IPS-NIHi7 (cell line): ENCODE measurements at regions not wholly inside any gene's neighbourhood (a gene's known extent, or its start where the extent isn't known, plus 50 kb on each side); places are given as distances from the start of the nearest gene placed in this dataset.
"Not testable (repeated sequence)": the region's sequence is repeated elsewhere in the genome, so short reads cannot be mapped to it uniquely, and the experiment has no call there.

Experiments
- DNase-seq: peaks from one replicate; pipeline ENCODE4 v3.0.0; 2012; ENCODE audit warnings: mixed read lengths; ENCODE audit errors: extremely low spot score

GRCh38 chr2:34734042-34734441, 1134.9 kb upstream of the FAM98A start:
- no peak for DNase-seq

GRCh38 chr2:34731292-34731691, 1132.2 kb upstream of the FAM98A start:
- peak; percentile 9 for DNase-seq

DNA sequence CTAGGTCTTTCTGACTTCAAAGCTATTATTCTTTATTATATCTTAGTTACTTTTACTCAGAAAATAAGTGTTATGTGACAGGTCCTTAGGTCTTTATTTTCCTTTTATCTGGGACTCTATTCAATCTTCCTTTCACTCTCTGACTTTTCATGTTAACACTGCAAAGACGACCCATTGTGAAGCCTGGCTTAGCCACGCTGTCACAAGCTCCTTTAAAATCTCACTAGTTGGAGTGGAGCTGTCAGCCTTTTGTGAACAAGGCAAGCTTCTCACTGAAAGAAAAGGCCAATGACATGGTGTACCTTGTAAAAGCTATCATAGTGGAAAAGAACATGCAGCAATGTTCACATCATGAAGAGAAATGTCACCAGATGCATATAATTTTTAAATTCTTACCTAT, 1130.7 kb upstream of the FAM98A start:
- no peak for DNase-seq

DNA sequence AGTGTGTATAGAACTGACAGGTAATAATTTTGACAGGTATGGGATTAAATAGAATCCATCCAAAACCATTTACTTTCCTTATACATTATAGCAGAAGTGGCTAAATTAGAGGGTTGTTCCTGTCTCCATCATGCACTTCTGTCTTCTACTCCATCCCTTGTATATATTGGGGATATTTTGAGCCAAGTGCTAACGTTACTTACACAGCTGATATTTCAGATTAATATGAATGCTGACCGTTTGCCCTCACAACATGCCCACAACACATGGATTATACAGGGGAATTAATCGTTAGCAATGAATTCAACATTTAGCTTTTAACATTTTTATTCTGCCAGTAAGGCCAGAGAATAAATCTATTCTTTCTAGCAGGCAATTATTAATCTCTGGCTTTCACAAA, 1125.0 kb upstream of the FAM98A start:
- no peak for DNase-seq

- DNase-seq: no peak
These were observed 1124.6 kb upstream of the FAM98A start for GRCh38 chr2:34723683-34724082.

DNA sequence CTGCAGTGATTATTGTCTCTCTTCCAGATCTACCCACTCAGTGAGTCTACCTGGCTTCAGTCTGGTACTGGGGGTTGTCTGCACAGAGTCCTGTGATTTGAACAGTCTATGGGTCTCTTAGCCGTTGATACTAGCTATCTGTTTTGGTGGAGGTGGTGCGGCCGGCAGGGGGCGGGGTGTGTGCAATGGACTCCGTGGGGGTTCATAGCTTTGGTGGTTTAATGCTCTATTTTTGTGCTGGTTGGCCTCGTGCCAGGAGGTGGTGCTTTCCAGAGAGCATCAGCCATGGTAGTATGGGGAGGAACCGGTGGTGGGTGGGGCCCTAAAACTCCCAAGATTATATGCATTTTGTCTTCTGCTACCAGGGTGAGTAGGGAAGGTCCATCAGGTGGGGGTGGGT, 1120.1 kb upstream of the FAM98A start:
- no peak for DNase-seq

DNA sequence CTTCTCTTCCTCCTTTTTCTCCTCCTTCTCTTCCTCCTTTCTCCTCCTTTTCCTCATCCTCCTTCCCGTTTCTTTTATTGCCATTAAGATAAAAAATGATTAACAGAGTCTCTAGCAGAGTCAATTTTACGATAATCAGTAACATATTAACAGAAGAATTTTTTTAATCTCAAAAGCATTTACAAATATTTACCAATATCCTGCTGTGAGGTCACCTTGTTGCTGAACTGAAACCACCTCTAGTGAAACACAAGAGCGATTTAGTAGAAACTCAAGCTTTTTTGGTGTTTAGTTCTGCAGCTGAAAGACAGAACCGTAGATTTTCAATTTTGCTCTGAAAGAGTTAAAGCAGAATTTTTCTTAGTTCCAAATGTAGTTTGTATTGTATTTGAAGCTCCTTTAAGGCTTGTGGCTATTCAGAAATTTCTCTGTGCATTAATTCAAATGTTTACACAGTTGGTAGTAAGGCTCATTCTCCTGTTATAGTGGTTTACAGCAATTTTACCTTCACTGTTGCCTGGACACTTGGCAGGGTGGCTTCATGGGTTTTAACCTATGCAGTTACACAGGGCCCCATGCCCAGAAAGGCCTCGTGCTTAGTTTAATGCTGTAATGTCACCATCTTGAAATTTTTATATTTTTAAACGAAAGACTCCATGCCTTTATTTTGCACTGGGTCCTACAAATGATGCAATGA, 1106.6 kb upstream of the FAM98A start:
- DNase-seq: no peak

- DNase-seq: no peak
These were observed 1104.2 kb upstream of the FAM98A start for GRCh38 chr2:34703292-34703691.

GRCh38 chr2:34702391-34702790, 1103.3 kb upstream of the FAM98A start:
- DNase-seq: not testable (repeated sequence)

GRCh38 chr2:34677591-34677990, 1078.5 kb upstream of the FAM98A start:
- DNase-seq: not testable (repeated sequence)

DNA sequence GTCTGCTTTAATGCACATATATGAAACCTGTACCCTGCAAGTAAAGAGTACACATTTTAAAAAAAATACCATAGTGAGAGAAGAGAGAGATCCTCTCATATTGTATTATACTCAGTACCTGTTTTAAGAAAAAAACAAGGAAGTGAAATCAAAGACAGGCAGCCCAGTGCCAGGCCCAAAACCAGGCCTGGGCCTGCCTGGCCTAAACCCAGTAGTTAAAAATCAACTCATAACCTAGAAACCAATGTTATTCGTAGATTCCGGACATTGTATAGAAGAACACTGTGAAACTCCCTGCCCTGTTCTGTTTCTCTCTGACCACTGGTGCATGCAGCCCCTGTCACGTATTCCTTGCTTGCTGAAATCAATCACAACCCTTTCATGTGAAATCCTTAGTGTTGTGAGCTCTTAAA, 1078.0 kb upstream of the FAM98A start:
- not testable (repeated sequence) for DNase-seq

GRCh38 chr2:34670482-34670881, 1071.4 kb upstream of the FAM98A start:
- DNase-seq: no peak

GRCh38 chr2:34666821-34667220, 1067.7 kb upstream of the FAM98A start:
- DNase-seq: no peak

GRCh38 chr2:34664266-34664665, 1065.2 kb upstream of the FAM98A start:
- no peak for DNase-seq

DNA sequence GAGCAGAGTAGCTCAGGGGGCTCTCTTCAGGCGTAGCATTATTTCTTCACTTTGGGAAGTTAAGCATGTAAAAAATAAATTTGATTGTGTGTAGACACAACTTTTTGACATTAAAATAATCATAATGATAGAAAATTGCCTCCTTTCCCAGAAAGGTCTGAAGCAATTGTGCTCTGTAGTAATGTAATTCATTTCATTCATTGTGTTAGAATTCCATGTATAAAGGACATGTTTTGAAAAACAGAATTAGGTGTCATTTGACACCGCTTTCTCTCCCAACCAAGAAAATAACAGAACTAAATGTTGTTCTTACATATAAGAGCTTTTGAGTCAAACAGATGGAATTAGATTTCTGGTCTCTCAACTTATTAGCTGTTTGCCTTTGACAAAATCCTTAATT, 1064.2 kb upstream of the FAM98A start:
- DNase-seq: no peak

GRCh38 chr2:34660741-34661140, 1061.6 kb upstream of the FAM98A start:
- no peak for DNase-seq

GRCh38 chr2:34656632-34657031, 1057.5 kb upstream of the FAM98A start:
- DNase-seq: no peak

GRCh38 chr2:34652636-34653035, 1053.5 kb upstream of the FAM98A start:
- no peak for DNase-seq

GRCh38 chr2:34646901-34647300, 1047.8 kb upstream of the FAM98A start:
- DNase-seq: no peak

DNA sequence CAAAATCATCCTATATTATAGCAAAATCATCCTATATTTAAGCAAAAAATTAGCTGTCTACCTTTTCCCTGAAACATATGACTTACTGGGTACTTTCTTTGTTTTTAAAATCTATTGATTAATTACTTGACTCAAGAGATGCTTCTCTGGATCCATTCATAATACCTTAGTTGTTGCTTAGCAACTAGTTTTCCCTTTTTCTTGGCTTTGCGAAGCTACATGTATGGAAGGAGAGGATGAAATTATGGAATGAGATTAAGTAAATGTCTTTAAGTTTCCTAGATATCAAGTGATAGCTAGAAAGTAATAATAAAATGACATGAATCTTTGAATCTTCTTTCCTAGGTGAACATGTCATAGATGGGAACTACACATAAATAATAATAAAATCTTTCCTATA, 1033.2 kb upstream of the FAM98A start:
- DNase-seq: no peak

- DNase-seq: no peak
These were observed 1027.9 kb upstream of the FAM98A start for GRCh38 chr2:34627003-34627402.

GRCh38 chr2:34604164-34604563, 1005.1 kb upstream of the FAM98A start:
- DNase-seq: no peak

DNA sequence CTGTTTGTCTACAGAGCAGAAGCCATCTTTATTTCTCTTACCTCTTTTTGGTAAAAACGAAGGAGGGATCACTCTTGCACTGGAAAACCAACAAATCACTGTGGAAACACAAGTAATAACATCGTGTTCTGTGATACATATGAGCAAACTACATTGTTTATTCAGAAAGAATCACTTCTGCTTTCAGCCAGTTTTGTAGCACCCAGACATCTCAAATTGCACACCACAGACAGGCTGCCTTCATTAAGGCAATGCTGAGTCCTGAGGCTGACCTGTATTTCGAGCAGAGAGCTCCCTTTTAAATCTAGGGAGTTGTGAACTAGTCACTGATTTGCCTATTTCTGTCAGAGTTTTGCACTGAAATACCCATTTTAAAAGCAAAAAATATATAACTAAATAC, 1003.2 kb upstream of the FAM98A start:
- DNase-seq: no peak

- DNase-seq: no peak
These were observed 1002.5 kb upstream of the FAM98A start for GRCh38 chr2:34601561-34601960.
